Activated CD8-positive, alpha-beta memory T cell treated with anti-CD3 and anti-CD28 coated beads, Interleukin-2, amount 50 U/mL, for 48 hours (primary cell): ENCODE measurements at regions not wholly inside any gene's neighbourhood (a gene's known extent, or its start where the extent isn't known, plus 50 kb on each side); places are given as distances from the start of the nearest gene placed in this dataset.
"Not testable (repeated sequence)": the region's sequence is repeated elsewhere in the genome, so short reads cannot be mapped to it uniquely, and the experiment has no call there.

Experiments
- DNase-seq: peaks from one replicate; pipeline ENCODE4 v3.0.0-alpha.2; 2020

GRCh38 chr21:17257784-17258183, 255.1 kb upstream of the CXADR start:
- no peak for DNase-seq

GRCh38 chr21:17264182-17264581, 248.7 kb upstream of the CXADR start:
- DNase-seq: no peak

- no peak for DNase-seq
Observed at GRCh38 chr21:17269760-17270159, 243.1 kb upstream of the CXADR start.

- DNase-seq: no peak
Observed at GRCh38 chr21:17270229-17270628, 242.6 kb upstream of the CXADR start.

GRCh38 chr21:17279663-17280062, 233.2 kb upstream of the CXADR start:
- DNase-seq: no peak

- DNase-seq: not testable (repeated sequence)
Observed at GRCh38 chr21:17293016-17293562, 219.8 kb upstream of the CXADR start.

GRCh38 chr21:17295997-17296396, 216.8 kb upstream of the CXADR start:
- DNase-seq: no peak

GRCh38 chr21:17299576-17299975, 213.3 kb upstream of the CXADR start:
- not testable (repeated sequence) for DNase-seq

- not testable (repeated sequence) for DNase-seq
Observed at GRCh38 chr21:17327715-17328114, 185.1 kb upstream of the CXADR start.

- no peak for DNase-seq
Observed at GRCh38 chr21:17334484-17334883, 178.4 kb upstream of the CXADR start.

GRCh38 chr21:17340081-17340480, 172.8 kb upstream of the CXADR start:
- DNase-seq: no peak

- DNase-seq: no peak
Observed at GRCh38 chr21:17343055-17343454, 169.8 kb upstream of the CXADR start.

- DNase-seq: no peak
Observed at GRCh38 chr21:17348357-17348756, 164.5 kb upstream of the CXADR start.

- DNase-seq: no peak
Observed at GRCh38 chr21:17348849-17349248, 164.0 kb upstream of the CXADR start.

- DNase-seq: no peak
Observed at GRCh38 chr21:17351766-17352165, 161.1 kb upstream of the CXADR start.

GRCh38 chr21:17352996-17353655, 159.7 kb upstream of the CXADR start:
- DNase-seq: no peak

GRCh38 chr21:17359781-17360180, 153.1 kb upstream of the CXADR start:
- DNase-seq: no peak

- no peak for DNase-seq
Observed at GRCh38 chr21:17368748-17369363, 144.0 kb upstream of the CXADR start.

- no peak for DNase-seq
Observed at GRCh38 chr21:17370263-17370662, 142.6 kb upstream of the CXADR start.

- DNase-seq: no peak
Observed at GRCh38 chr21:17370916-17371315, 141.9 kb upstream of the CXADR start.

GRCh38 chr21:17371450-17371849, 141.4 kb upstream of the CXADR start:
- DNase-seq: no peak

GRCh38 chr21:17372200-17372599, 140.6 kb upstream of the CXADR start:
- DNase-seq: no peak

- no peak for DNase-seq
Observed at GRCh38 chr21:17386498-17386897, 126.3 kb upstream of the CXADR start.

GRCh38 chr21:17387030-17387617, 125.7 kb upstream of the CXADR start:
- peak; percentile 57 for DNase-seq
